GM12892 (cell line): ENCODE measurements at regions not wholly inside any gene's neighbourhood (a gene's known extent, or its start where the extent isn't known, plus 50 kb on each side); places are given as distances from the start of the nearest gene placed in this dataset.

Experiments used
- POLR2A ChIP-seq: IDR thresholded peaks from 2 replicates; pipeline ENCODE4 v1.6.1; 2011; ENCODE audit warnings: low read depth, low read length, control low read depth
- POLR2AphosphoS5 ChIP-seq: IDR thresholded peaks from 2 replicates; pipeline ENCODE4 v1.6.1; 2011; ENCODE audit warnings: low read depth, low read length, control low read depth
- TAF1 ChIP-seq: IDR thresholded peaks from 2 replicates; pipeline ENCODE4 v1.6.1; 2011; ENCODE audit warnings: low read depth, mild to moderate bottlenecking, control low read depth, low read length, borderline replicate concordance

GRCh38 chr10:120048391-120048790 is 155.9 kb downstream of the SEC23IP start:
- TF ChIP-seq POLR2A (no peak), POLR2AphosphoS5 (no peak), TAF1 (no peak)
